ENCODE measurements at regions not wholly inside any gene's neighbourhood (a gene's known extent, or its start where the extent isn't known, plus 50 kb on each side); places are given as distances from the start of the nearest gene placed in this dataset.

DNA sequence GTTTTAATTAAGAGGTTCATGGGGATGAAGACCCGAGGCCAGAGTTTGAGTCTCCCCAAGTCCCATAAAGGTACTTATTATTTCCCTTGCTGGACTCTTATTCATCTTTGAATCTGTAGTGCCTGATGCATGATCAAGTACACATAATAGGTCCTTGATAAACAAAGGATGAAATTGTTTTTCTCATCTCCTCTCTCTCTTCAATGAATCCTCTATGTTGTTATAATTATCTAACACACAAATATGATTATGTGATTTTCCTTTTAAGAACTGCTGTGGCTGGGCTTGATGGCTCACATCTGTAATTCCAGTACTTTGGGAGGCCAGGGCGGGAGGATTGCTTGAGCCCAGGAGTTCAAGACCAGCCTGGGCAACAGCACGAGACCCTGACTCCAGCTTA, 117.7 kb downstream of the BAMBI start:
- H3K27ac ChIP-seq (ENCODE audit: low read depth, low read length), result no peak overlapping the region
- ChIA-PET CTCF (no interaction called here), RAD21 (ENCODE audit: low non-redundant PET in 1 of 2, low total read pairs in 2 of 2, uncharacterized antibody in 2 of 2, unreplicated experiment in 2 of 2) (no interaction called here), POLR2A (no interaction called here)
- H3K4me1 ChIP-seq (ENCODE audit: control insufficient read depth in 1 of 2, insufficient read depth in 2 of 2, low read length in 2 of 2), result peaks cover 0 to 4% of the 10 kb centered on the region in 2 experiments; a peak in 2 of 4 replicates
- 0 out of 2 replicates have a peak, but pooled peaks cover 5% of the 10 kb centered on the region for H3K27me3 ChIP-seq (ENCODE audit: insufficient read depth, low read length)
- BruUV-seq (replicated peaks), result no TSS peak
- DNase-seq (ENCODE audit: low read depth, low spot score) (no peak), ATAC-seq (no peak)
- H3K79me2 ChIP-seq (ENCODE audit: insufficient read depth, low read length), result no peaks in the 10 kb centered on the region
- no peak overlapping the region for H3K4me2 ChIP-seq (ENCODE audit: low read length)
- no peaks in the 10 kb centered on the region for H3K9me3 ChIP-seq (ENCODE audit: control insufficient read depth in 1 of 2, insufficient read depth in 1 of 2, low read depth in 1 of 2, low read length in 2 of 2)
- no peak overlapping the region for H2AFZ ChIP-seq (ENCODE audit: low read depth, low read length, poor library complexity, severe bottlenecking)
- H4K20me1 ChIP-seq (ENCODE audit: insufficient read depth), result no peaks in the 10 kb centered on the region
- TF ChIP-seq TCF7L2 (IDR thresholded peaks at IDR 0.05; ENCODE audit: borderline replicate concordance, extremely low read depth, insufficient read depth, insufficient read length) (no peak), ELF1 (IDR thresholded peaks at IDR 0.05; ENCODE audit: borderline replicate concordance, low read depth) (no peak), SRF (IDR thresholded peaks at IDR 0.05; ENCODE audit: low read depth) (no peak), YY1 (IDR thresholded peaks at IDR 0.05; ENCODE audit: extremely low read depth, insufficient replicate concordance, low read depth, low read length) (no peak), RAD21 (IDR thresholded peaks at IDR 0.05; ENCODE audit: low read depth) (no peak), POLR2AphosphoS5 (IDR thresholded peaks at IDR 0.05; ENCODE audit: low read depth, low read length) (no peak), ZBTB33 (IDR thresholded peaks at IDR 0.05; ENCODE audit: extremely low read depth, insufficient replicate concordance, low read length) (no peak), REST (IDR thresholded peaks at IDR 0.05; ENCODE audit: low read depth) (no peak), MAX (IDR thresholded peaks at IDR 0.05) (no peak), ZNF274 (IDR thresholded peaks at IDR 0.05; ENCODE audit: low read depth, low read length) (no peak), FOSL1 (IDR thresholded peaks at IDR 0.05; ENCODE audit: low read depth) (no peak), ZFX (IDR thresholded peaks at IDR 0.05) (no peak), CEBPB (IDR thresholded peaks at IDR 0.05; ENCODE audit: low read depth) (no peak), JUND (IDR thresholded peaks at IDR 0.05) (no peak), SIN3A (IDR thresholded peaks at IDR 0.05; ENCODE audit: low read depth) (no peak), EZH2phosphoT487 (IDR thresholded peaks at IDR 0.05; ENCODE audit: borderline replicate concordance) (no peak), EZH2 (IDR thresholded peaks at IDR 0.05) (no peak), POLR2A (IDR thresholded peaks at IDR 0.05; ENCODE audit: borderline replicate concordance, extremely low read depth, insufficient read depth, insufficient read length) (no peak), CBX3 (IDR thresholded peaks at IDR 0.05; ENCODE audit: low read depth) (no peak)
- TF ChIP-seq, protein P1, sequence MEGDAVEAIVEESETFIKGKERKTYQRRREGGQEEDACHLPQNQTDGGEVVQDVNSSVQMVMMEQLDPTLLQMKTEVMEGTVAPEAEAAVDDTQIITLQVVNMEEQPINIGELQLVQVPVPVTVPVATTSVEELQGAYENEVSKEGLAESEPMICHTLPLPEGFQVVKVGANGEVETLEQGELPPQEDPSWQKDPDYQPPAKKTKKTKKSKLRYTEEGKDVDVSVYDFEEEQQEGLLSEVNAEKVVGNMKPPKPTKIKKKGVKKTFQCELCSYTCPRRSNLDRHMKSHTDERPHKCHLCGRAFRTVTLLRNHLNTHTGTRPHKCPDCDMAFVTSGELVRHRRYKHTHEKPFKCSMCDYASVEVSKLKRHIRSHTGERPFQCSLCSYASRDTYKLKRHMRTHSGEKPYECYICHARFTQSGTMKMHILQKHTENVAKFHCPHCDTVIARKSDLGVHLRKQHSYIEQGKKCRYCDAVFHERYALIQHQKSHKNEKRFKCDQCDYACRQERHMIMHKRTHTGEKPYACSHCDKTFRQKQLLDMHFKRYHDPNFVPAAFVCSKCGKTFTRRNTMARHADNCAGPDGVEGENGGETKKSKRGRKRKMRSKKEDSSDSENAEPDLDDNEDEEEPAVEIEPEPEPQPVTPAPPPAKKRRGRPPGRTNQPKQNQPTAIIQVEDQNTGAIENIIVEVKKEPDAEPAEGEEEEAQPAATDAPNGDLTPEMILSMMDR (IDR thresholded peaks at IDR 0.05 in 2 of 3, conservative IDR thresholded peaks at IDR 0.05 in 1 of 3; ENCODE audit: borderline replicate concordance in 1 of 3, insufficient read depth in 1 of 3, low read depth in 2 of 3, low read length in 2 of 3), result no peak
- H3K4me3 ChIP-seq (replicated peaks in 1 of 2; ENCODE audit: low read depth in 1 of 2, low read length in 2 of 2), result no peak overlapping the region
- no peak overlapping the region for H3K9ac ChIP-seq (ENCODE audit: low read length)
- no peaks in the 10 kb centered on the region for H3K9me2 ChIP-seq (ENCODE audit: insufficient read depth)
- intact Hi-C loops (cut with micrococcal nuclease), result no loop called here
- no peaks in the 10 kb centered on the region for H3K36me3 ChIP-seq (ENCODE audit: control insufficient read depth in 1 of 2, insufficient read depth in 2 of 2, low read length in 2 of 2)

All from HCT116 (cell line).